ENCODE measurements at regions not wholly inside any gene's neighbourhood (a gene's known extent, or its start where the extent isn't known, plus 50 kb on each side); places are given as distances from the start of the nearest gene placed in this dataset.

DNA sequence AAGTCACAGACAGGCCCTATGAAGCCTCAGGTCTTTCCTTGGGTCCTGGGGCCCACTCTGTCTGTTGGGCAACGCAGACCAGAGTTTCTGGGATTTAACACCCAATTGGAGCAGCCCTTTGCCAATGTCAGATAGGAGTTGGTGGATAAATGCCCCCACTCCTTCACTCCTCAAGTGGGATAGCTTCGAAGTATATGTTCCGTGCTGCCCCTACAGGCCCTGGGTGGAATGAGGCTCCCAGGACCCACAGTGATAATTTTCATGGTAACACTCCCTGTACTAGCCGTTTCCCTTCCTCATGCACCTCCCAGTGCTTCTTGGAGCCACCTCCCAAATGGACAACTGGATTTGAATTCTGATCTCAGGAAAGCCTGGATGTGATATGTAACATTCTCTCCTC, 145.4 kb downstream of the FOXA2 start:
- TF ChIP-seq POLR2A (IDR thresholded peaks at IDR 0.05; ENCODE audit: extremely low read depth, insufficient read length) (no peak), MYC (IDR thresholded peaks at IDR 0.05; ENCODE audit: low read depth, low read length) (no peak), CTCF (IDR thresholded peaks at IDR 0.05; ENCODE audit: low read depth, low read length) (no peak)
- TF ChIP-seq, protein P1, sequence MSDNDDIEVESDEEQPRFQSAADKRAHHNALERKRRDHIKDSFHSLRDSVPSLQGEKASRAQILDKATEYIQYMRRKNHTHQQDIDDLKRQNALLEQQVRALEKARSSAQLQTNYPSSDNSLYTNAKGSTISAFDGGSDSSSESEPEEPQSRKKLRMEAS (IDR thresholded peaks at IDR 0.05; ENCODE audit: low read depth, low read length), result no peak
- peak; percentile 10 for DNase-seq (ENCODE audit: low read depth)
- no peak overlapping the region for H3K4me3 ChIP-seq (ENCODE audit: low read depth, low read length)

- TF ChIP-seq, protein P1 (IDR thresholded peaks at IDR 0.05; ENCODE audit: low read depth, low read length), result no peak
- no peak for TF ChIP-seq MYC (IDR thresholded peaks at IDR 0.05; ENCODE audit: low read depth, low read length)
- no peak for TF ChIP-seq POLR2A (IDR thresholded peaks at IDR 0.05; ENCODE audit: extremely low read depth, insufficient read length)
- no peak for TF ChIP-seq CTCF (IDR thresholded peaks at IDR 0.05; ENCODE audit: low read depth, low read length)
- DNase-seq (ENCODE audit: low read depth), result no peak
- H3K4me3 ChIP-seq (ENCODE audit: low read depth, low read length), result no peak overlapping the region
Observed at GRCh38 chr20:22438346-22438745, 146.0 kb downstream of the FOXA2 start.

- TF ChIP-seq MYC (IDR thresholded peaks at IDR 0.05; ENCODE audit: low read depth, low read length) (no peak), CTCF (IDR thresholded peaks at IDR 0.05; ENCODE audit: low read depth, low read length) (no peak), POLR2A (IDR thresholded peaks at IDR 0.05; ENCODE audit: extremely low read depth, insufficient read length) (no peak)
- TF ChIP-seq, protein P1 (IDR thresholded peaks at IDR 0.05; ENCODE audit: low read depth, low read length), result no peak
- H3K4me3 ChIP-seq (ENCODE audit: low read depth, low read length), result no peak overlapping the region
- DNase-seq (ENCODE audit: low read depth), result no peak
Observed at GRCh38 chr20:22437354-22437753, 147.0 kb downstream of the FOXA2 start.

- DNase-seq (ENCODE audit: low read depth), result no peak
- no peak overlapping the region for H3K4me3 ChIP-seq (ENCODE audit: low read depth, low read length)
- TF ChIP-seq MYC (IDR thresholded peaks at IDR 0.05; ENCODE audit: low read depth, low read length), result no peak
- TF ChIP-seq POLR2A (IDR thresholded peaks at IDR 0.05; ENCODE audit: extremely low read depth, insufficient read length), result no peak
- TF ChIP-seq, protein P1 (IDR thresholded peaks at IDR 0.05; ENCODE audit: low read depth, low read length), result no peak
- no peak for TF ChIP-seq CTCF (IDR thresholded peaks at IDR 0.05; ENCODE audit: low read depth, low read length)
Observed at GRCh38 chr20:22431419-22431818, 153.0 kb downstream of the FOXA2 start.

GRCh38 chr20:22430746-22431168, 153.6 kb downstream of the FOXA2 start:
- no peak for DNase-seq (ENCODE audit: low read depth)
- H3K4me3 ChIP-seq (ENCODE audit: low read depth, low read length), result no peak overlapping the region

More at GRCh38 chr20:22430746-22431168, 153.6 kb downstream of the FOXA2 start:
- no peak for TF ChIP-seq CTCF (IDR thresholded peaks at IDR 0.05; ENCODE audit: low read depth, low read length)
- no peak for TF ChIP-seq POLR2A (IDR thresholded peaks at IDR 0.05; ENCODE audit: extremely low read depth, insufficient read length)
- TF ChIP-seq, protein P1 (IDR thresholded peaks at IDR 0.05; ENCODE audit: low read depth, low read length), result no peak
- TF ChIP-seq MYC (IDR thresholded peaks at IDR 0.05; ENCODE audit: low read depth, low read length), result no peak

Data from NB4 (cell line).